HT-29 (cell line): ENCODE measurements at regions not wholly inside any gene's neighbourhood (a gene's known extent, or its start where the extent isn't known, plus 50 kb on each side); places are given as distances from the start of the nearest gene placed in this dataset.

Experiments
- DNase-seq: peaks from one replicate; pipeline ENCODE4 v3.0.0-alpha.2; 2015; ENCODE audit warnings: low spot score

DNA sequence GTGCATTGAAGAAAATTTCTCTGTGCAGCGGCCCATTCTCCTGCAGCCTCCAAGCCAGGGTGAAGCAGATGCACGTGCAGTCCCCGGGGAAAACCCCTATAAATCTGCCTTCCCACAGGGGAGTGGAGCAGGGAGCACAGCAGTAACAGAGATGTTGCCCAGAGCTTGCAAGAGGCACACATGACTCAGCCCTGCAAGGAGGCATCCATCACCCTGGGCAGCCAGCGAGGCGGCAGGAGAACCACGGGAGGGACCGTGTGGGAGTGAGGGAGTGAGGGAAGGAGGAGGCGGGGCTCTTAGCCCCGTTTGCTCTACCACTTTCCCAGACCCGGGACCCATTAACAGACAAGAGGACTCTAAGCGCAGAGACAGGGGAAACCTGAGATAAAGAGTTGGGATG lies 96.2 kb upstream of the ARAP3 start:
- no peak for DNase-seq

DNA sequence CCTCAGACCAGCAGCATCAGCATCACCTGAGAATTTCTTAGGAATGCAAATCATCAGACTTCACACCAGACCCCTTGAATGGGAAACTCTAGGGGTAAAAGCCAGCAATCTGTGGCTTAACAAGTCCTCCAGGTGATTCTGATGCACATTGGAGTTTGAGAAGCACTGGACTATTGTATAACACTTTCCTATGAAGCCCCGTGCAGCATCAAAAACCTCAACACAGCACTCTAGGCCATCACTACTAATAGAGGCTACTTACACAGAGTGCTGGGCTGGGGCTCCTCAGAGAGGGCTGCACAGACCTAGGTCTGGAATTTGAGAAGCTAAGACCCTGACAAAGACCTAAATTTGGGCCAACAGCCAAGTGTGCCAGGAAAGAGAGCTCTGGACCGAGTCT lies 95.7 kb upstream of the ARAP3 start:
- no peak for DNase-seq

DNA sequence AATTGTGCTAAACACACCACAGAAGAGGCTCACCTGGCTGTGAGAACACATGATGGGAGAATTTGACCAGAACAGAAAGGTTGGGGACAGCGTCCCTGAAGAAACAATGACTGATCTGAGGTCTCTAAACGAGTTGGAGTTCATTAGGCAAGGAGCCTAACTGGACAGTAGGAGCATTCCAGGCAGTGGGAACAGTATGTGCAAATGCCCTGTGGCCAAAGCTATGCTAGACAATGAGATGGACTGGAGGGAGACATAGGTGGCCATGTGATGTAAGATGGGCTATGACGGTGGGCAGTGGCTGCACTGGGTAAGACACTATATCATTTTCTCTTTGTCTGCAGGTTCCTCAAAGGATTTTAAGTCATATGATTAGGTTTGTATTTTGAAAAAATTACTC lies 95.1 kb upstream of the ARAP3 start:
- no peak for DNase-seq

DNA sequence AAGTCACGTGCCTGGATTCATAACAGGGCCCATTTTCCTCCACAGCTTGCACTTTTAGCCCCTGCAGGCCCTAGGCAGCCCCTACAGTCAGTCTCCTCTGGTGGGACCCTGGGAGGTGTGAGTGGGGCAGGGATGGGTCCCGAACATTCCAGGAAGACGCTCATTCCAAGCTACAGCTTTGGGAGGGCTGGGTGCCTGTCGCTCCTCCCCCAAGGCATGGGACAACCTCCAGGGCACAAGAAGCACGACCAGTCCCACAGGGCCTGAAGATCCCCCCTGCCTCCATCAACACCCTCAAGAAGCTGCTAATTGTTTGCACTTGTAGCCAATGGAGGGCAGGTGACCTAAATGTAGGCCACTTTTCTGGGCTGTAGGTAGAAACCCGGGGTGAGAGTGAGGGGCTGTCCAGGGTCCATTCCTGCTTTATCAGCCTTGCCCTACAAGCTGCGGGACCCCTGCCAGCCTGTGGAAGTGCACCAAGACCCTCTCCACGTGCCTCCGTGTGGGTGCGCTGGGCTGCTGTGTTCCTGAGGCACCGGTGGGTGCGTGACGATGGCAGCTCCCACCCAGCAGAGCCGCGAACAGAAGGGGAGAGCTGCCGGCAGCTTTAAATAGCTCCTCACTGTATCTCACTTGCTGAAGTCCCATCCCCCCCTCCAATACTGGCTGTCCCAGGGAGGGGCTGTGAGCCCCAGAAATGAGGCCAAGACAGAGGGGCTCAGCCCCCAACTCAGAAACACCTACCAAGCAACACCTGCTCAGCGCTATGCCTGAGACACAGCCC lies 91.9 kb upstream of the ARAP3 start:
- DNase-seq = no peak

DNA sequence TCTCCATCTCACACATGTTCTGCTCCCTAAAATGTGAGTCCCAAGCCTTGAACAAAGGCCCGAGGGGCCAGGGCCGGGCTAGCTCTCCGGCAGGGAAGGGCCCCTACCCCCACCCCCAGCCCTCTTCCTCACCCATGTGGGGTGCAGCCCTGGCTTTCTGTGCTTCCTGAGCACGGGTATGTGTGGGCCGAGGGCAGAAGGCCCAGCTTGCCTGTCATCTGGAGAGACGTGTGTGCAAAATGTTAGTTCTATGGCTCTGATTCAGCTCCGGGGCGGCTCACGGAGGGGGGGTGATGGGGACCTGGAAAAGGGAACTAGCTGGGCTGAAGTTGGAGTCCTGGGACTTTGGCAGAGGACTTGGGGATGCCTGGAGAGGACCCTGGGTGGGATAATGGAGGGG lies 90.3 kb upstream of the ARAP3 start:
- no peak for DNase-seq

DNA sequence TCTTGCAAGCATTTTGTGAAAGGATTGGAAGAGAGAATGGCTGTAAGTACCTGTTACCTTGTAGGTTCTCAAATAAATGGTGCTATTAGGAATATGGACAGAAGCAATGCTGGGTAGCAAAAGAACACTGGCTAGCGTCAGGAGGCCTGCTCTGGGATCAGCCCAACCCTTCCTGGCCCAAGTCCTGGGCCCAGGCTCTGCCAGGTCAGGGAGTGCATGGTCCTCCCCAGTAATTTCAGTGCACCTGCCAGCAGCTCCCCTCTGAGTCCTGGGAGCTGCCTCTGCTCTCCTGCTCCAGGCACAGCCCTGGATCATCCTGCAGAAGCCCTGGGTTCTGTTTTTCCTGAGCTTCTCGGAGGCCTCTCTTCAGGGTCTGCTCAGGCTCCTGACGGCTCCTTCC lies 89.5 kb upstream of the ARAP3 start:
- DNase-seq = no peak

DNA sequence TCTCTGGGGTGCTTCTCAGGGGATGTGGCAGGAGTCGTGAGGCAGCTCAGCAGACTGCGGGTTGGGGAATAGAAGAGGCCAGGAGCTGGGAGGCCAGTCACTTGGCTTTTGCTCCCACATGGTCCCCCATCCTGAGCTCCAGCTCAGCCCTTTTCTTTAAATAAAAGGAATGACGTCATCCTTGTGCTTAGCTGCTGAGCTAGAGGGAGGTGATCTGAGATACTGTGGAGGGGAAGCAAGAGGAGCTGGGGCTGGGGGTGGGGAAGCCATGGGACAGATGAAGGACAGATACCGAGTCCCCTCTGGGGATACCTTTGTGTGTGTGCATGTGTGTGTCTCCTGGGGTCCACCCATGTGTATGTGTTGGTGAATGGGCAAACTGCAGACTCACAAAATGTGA lies 89.0 kb upstream of the ARAP3 start:
- DNase-seq = no peak

DNA sequence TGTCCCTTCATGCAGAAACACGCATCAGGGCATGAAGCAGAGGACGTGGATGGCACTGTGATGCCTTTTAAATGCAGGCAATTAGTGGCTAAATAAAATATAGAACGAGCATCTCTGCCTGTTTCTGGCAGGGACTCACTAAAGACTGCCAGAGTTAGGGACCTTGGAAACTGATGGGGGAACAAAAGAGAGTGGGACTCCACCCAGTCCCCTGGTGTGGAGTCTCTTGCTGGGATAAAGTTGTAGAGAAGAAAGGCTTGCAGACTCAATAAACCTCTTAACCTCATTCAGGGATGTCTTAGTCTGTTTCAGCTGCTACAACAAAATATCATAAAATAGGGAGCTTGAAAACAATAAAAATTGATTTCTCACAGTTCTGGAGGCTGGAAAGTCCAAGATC lies 87.6 kb upstream of the ARAP3 start:
- DNase-seq = no peak

DNA sequence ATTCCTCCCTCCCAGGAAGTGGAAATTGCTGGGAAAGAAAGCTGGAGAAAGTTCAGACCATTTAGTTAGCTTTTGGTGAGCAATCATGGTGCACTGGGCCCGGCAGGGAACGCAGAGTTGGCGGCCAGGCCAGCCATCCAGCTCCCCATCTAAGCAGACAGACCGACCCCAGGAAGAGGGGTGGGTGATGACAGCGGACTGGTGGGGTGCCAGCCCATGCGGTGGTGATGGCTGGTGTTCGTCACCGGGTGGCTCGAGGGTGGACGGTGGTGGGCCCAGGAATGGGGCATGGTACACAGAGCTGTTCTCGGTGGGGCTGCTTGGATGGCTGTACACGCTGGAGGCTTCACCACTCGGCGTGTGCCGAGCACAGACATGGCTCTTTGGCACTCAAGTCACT lies 85.6 kb upstream of the ARAP3 start:
- DNase-seq = no peak

DNA sequence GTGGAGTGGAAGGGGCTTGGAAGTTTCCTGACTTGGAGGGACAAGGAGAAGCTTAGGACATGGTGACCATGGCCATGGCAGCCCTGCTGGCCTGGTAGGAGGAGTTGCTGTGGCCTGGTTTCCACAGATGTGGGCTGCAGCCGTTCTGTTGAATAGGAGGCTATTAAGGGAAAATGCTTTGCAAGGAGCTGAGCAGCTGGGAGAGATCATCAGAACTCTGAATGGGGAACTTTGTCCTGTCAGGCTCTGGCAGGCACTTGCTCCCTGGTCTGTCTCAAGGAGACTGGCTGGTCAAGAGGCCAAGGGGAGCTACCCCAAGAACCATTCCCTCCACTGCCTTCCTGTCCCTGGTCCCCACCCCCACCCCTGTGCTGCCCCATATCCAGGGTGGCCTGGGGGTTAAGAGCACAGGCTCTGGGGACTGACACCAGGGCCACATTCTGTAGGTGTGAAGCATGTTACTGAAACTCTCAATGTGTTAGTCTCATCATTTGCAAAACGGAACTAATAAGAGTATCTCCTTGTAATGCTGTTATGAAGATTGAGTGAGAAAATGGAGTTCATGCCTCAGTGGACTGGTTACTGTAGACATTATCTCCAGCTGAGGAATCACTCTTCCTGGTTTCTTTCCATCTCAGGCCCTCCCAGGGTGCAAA lies 84.0 kb upstream of the ARAP3 start:
- no peak for DNase-seq

DNA sequence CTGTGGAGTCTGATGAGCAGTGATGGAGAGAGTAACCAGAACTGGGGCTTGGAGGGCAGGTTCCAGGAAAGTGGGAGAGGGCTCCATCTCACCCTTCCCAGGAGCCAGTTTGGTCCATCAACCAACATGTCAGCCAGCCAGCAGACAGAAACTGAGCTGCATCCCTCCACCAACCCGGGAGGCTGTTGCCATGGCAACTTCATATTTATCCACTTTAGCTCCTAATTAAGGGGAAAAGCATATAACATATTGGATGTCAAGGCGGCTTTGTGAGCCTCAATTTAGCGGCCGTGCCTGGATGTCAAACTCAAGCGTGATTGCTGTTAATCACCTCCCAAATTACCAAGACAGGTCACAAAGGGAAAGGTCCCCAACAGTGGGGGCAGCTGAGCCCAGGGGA lies 81.5 kb upstream of the ARAP3 start:
- no peak for DNase-seq

DNA sequence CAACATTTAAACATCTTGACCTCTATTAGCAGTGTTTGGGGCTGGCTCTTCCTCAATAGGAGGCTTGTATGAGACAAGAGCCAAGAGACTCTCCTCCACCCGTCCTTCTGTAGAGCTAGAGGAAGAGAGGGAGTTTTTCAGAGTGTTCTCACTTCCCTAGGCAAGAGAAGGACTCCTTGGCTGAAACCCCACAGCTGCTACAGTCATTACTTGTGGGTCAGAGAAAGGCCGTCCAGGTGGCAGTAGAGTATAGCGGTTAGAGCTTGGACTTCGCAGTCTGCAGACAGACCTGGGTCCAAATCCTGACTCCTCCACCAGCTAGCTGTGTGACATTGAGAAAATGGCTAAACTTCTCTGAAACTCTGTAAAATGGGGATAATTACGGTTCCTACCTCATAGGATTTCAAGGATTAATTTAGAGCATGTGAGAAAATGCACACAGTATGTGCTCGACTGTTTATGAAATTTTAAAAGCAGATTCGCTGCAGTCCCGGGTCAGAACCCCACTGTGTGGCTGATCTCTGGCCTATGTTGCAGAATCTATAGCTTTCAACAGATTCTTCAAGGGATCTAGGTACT lies 80.8 kb upstream of the ARAP3 start:
- no peak for DNase-seq

DNA sequence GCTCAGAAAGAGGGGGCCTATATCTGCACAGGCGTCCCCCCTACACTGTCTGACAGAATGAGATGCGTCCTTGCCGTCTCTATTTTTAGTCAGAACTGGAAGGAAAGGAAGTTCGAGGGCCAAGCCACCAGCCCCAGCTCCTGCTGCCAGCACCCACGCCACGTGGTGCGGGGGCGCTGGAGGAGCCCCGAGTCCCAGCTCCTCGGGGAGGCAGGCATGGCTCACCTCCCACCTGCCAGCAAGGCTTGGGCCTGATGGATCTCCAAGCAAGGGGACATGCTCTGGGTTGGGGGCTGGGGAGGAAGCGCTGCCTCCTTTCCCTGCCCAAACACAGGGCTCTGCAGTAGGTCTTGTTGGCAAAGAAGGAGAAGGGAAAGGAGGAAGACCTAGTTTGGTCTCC lies 80.3 kb upstream of the ARAP3 start:
- DNase-seq = no peak

DNA sequence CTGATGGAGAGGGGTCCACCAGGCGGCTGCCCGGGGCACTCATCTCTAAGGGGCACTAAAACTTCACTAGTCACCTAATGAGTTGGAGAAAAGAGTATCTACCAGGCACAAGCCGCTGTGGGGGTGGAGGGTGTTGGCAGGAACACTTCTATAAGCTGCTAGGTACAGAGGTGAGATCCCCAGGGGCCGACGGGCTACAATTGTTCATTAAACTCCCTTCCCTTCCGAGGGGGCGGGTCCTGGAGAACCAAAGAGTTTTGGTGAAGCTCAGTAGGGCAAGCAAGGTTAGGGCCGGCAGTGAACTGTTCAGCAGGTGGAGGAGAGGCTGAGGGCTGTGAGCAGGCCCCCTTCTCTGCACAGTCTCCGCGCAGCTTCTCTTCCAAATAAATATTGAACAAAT lies 78.7 kb upstream of the ARAP3 start:
- no peak for DNase-seq

DNA sequence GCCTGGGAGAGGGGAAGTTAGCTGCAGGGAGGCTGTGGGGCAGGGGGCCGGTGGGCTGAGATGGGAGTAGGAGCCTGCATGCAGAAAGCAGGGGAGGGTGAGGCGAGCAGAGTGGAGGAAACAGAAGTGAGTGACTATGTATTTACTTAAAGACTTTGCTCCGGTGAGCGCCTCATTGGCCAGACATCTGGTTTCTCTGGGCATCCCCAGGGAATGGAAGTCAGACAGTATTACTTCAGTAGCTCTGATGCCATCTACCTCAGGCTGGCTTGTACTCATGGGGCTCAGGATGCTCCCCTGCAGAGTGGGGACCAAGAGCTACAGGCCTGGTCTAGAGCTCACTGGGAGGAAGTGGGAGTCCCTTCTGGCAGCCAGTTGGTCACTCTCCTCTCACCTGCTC lies 78.2 kb upstream of the ARAP3 start:
- no peak for DNase-seq

DNA sequence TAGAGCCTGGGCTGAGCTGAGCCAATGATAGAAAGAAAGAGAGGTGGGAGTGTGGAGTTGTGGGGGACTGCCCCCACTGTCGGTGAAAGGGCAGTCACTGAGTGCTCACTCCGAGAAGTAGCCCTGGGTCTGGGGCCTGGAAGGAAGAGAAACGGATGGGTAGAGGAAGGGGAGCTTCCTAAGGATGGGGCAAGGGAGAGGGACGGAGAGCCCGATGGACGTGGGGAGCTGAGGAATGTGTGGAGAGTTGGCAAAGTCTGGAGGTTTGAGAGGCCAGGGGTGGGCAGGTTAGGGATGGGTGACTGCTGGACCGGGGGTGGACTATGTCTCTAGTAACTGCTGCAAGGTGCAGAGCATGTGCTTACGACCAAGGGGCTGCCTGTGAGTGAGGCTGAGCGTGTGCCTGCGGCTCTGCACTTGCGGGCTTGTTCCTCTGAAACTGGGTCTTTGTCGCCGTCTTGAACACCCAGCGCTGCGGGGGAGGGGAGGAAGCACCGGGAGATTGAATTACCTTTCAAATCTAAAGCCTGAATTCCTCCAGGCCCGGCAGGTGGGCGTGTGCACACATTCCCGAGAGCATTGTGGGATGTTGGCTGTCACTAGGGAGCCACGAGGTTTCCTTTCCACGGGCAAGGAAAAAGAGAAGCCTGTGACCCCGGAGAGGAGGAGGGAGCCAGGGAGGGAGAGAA lies 76.4 kb upstream of the ARAP3 start:
- no peak for DNase-seq

DNA sequence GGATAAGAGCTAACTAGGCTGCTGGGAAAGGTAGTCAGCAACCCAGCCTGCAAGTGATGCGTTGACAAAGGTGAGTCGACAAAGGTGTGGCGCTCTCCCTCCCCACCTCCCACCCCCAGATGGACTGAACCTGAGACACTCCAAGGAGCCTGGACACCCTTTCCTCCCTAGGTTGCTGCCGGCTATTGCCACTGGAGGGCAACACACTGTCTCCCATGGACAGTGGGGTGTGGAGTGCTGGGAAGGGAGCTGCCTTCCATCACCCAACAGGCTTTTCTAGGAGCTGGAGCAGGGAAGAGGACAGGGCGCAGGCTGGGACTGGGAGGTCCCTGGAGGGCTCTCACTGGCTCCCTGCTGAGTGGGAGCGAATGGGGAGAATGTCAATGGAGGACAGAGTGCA lies 75.4 kb upstream of the ARAP3 start:
- peak; percentile 70 for DNase-seq

DNA sequence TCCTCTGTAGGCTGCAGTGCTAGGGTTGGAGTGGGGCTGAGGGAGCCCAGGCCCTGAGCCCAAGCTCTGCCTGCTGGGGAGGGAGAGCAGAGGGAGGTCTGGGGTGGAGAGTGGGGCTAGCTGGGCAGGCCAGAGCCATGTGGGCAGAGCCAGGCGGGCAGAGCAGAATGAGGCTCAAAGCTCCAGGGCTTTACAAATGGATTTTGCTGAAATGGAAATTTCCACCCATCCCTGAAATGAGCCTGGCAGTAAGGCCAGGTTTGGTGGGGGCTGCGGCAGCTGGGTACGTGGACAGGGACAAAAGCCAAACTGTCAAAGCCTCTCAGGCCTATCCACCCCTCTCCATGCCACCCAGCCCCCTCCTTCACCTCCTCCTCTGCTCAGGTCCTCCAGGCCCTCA lies 74.2 kb upstream of the ARAP3 start:
- no peak for DNase-seq

DNA sequence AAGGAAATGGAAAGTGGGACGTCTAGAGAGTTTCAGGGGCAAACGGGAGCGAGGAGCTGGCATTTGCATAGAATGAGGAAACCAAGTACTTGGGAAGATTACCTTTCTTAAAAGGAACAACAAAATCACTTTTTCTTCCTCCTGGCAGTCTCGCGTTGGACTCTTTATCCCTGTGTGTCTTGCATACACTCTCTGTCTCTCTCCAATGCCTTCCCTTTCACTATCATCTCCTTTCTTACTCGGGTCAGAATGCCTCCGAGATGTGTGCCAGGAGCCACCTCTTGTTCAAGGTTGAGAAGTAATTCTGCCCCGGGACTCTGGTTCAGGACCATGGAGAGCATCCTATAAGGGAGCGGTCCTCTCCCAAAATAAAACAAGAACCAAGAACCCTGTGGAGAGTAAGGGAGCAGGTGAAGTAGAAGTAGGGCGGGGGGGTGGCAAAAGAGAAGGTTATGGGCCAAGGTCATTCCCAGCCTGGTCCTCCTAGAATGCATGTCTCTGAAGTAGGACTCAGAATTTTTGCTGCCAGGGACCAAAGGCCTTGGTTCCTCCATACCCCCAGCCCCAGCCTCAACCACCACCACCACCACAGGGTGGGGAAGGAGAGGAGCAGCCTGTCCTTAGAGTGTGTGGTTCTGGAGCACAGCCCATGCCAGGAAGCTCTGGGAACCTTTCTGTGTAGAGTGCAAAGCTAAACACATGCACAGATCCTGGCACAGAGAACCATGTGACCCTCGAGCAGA lies 72.1 kb upstream of the ARAP3 start:
- peak; percentile 58 for DNase-seq

DNA sequence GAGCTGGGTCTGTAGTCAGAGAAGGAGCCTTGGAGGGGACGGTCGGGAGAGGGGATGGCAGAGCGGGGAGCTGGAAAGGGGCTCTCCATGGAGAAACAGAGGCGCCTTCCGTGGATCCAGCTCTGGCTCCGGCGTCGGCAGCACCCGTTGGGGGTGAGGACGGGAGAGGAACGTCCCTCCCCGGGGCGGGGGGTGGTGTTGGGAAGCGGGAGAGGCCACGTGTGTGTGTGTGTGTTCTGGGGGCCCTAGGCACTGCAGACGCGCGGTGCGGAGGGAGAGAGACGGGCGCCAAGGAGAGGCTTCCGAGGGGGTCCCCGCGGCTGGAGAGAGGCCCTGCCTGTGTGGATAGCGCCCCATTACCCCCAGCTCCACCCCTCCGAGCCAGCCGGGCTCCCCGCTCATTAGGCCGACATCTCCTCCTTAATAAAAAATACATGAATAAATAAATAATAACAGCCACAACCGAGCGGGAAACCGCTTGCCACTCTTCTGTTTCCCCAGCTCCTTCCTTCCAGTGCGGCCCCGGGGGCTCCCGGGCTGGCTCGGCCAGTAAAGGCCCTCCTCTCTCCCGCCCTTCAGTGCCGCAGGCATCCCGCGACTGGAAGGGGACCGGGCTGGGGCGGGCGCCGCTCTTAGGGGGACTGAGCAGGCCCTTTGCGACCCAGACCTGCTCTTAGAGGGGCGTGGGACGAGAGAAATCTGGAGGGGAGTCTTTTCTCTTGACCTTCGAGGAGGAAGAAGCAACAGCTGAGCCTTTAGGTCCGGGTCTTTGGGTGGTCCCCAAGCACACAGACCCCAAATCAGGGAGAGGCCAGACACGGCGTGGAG lies 71.3 kb upstream of the ARAP3 start:
- DNase-seq = no peak
